ENCODE measurements at regions not wholly inside any gene's neighbourhood (a gene's known extent, or its start where the extent isn't known, plus 50 kb on each side); places are given as distances from the start of the nearest gene placed in this dataset.
A peak's percentile ranks its signal among the peaks of the same experiment; 100 is the strongest.

GRCh38 chr3:11917051-11917450, 70.4 kb upstream of the TAMM41 start:
- DNase-seq (ENCODE audit: low read depth), result no peak

DNA sequence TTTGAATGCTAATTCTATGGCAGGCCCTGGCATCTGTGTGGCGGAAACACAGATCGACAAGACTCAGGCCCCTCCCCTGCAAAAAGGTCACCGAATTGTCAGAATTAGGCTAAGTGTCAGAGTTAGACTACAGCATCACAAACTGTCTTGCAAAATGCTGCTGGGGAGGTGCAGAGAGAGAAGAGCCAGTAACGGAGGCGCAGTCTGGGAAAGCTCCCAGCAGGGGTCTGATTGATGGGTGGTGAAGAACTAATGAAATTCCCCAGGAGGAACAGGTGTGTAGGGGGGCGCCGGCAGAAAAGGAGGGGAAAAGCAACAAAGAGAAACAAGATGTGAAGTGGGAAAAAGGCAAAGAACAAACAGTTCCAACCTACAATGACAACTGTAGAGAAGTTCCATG, 72.7 kb upstream of the TAMM41 start:
- no peak for DNase-seq (ENCODE audit: low read depth)

- no peak for DNase-seq (ENCODE audit: low read depth)
These were observed 77.8 kb upstream of the TAMM41 start for GRCh38 chr3:11924518-11924917.

DNA sequence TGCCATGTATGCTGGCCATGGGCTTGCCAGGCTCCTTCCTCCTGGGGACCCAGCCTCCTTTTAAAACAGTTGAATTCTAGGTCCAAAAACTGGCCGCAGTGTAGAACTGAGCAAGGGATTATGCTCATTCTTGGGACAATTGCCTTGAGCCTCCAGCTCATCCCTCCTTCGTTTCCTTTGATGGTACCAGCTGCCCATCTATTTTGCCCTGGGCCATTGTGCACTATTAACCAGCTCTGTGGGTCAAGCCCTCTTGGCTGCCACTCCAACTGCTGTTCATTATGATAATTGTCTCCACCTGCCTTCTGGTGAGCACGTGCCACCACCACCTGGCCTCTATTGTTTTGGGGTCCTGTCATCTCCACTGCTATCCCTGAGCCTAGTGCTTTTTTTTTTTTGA, 75.8 kb upstream of the SYN2 start:
- DNase-seq (ENCODE audit: low read depth), result no peak

- DNase-seq (ENCODE audit: low read depth), result no peak
These were observed 74.7 kb upstream of the SYN2 start for GRCh38 chr3:11929531-11929930.

- DNase-seq (ENCODE audit: low read depth), result no peak
These were observed 74.1 kb upstream of the SYN2 start for GRCh38 chr3:11930084-11930483.

DNA sequence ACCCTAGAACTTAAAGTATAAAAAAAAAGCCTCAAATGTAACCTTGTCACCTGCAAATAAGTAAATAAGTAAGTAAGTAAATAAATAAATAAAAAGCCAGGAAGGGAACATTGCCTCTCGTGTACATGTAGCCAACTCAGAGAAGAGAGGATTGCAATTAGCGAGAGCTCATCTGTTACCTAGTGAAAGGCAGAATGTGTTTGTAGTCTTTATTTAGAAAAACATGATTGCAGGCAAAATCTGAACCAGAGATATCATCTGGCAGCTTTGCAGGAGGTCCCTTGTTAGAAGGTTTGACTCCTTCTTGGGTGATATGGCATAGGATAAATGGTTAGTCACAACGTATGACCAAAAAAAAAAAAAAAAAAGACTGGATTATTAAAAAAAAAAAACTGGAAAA, 71.6 kb upstream of the SYN2 start:
- no peak for DNase-seq (ENCODE audit: low read depth)

- no peak for DNase-seq (ENCODE audit: low read depth)
These were observed 70.7 kb upstream of the SYN2 start for GRCh38 chr3:11933529-11933928.

DNA sequence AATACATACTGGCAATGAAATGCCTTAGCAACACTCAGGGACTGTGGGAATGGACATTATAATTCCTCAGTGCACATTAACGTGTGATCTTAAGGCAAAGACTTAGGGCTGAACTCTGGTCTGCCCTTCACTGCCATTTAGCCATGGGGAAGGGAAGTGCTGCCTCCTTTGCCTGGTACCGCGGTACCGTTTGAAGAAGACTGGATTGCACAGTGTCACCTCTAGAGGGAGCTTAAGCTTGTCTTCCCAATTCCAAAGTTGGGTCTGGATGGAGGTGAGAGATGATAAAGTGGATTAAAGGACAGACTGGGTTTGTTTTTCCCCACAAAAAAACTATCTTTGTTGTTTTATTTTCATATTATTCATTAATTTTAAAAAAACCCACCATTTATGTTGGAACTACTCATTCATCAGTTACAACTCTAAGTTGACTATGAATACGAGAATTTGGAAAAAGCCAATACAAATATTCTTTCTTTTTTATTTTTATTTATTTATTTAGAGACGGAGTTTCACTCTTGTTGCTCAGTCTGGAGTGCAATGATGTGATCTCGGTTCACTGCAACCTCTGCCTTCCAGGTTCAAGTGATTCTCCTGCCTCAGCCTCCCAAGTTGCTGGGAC, 60.0 kb upstream of the SYN2 start:
- DNase-seq (ENCODE audit: low read depth), result peak; percentile 36

DNA sequence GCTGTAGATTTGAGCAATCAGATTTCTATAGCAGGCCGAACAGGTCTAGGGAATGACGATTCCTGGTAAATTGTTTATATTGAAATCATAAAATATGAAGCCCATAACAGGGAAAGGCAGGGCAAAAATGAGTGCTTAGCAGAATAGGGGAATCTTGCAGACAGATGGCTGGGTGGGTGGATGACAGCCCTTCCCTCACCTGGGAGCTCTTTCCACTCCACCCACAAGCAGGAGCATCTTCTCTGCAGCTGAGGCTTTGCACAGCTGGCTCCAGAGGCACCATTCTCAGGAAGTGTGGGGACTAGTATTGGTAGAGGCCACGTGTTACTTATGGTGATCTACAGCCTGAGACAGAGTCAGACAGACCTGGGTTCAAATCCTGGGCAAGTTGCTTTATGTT, 55.9 kb upstream of the SYN2 start:
- DNase-seq (ENCODE audit: low read depth), result no peak

- DNase-seq (ENCODE audit: low read depth), result no peak
These were observed 55.3 kb upstream of the SYN2 start for GRCh38 chr3:11948866-11949265.

DNA sequence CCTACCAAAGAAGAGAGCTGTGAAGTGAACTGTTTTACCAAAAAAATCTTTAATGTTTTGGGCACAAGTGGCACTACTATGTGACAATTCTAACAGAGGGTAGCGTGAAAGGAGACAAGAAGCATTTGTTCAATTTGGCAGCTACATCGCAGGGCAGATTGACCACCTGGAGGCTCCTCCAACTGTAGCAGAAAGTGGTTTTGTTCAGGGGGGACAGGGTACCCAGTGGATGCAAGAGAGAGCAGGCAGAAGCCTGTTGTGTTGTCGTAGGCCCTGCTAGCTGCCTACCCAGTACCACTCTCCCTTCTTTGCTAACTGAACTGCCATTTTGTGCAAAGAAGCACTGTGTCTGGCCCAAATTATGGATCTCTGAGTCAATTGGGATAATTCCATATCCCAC, 54.8 kb upstream of the SYN2 start:
- DNase-seq (ENCODE audit: low read depth), result no peak

- DNase-seq (ENCODE audit: low read depth), result no peak
These were observed 53.6 kb upstream of the SYN2 start for GRCh38 chr3:11950576-11950975.

DNA sequence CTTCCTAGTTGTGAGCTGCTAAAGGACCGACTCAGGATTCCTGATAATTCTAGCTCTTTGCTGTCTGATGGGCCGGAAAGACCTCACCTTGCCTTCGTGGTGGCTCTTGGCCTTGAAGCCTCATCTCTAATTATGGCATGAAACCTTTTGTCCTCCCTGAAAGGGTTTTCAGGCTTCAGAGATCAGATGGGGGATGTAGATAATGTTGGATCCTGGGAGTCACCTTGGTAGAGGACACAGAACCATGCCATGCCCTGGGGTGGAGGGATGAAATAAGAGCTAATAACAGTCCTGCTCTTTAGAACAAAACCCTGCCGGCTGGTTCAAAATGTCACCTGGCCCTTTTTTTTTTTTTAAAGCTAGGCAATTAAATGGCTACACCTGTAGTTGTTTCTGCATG, 50.8 kb upstream of the SYN2 start:
- DNase-seq (ENCODE audit: low read depth), result no peak

- DNase-seq (ENCODE audit: low read depth), result no peak
These were observed 50.4 kb upstream of the SYN2 start for GRCh38 chr3:11953778-11954177.

DNA sequence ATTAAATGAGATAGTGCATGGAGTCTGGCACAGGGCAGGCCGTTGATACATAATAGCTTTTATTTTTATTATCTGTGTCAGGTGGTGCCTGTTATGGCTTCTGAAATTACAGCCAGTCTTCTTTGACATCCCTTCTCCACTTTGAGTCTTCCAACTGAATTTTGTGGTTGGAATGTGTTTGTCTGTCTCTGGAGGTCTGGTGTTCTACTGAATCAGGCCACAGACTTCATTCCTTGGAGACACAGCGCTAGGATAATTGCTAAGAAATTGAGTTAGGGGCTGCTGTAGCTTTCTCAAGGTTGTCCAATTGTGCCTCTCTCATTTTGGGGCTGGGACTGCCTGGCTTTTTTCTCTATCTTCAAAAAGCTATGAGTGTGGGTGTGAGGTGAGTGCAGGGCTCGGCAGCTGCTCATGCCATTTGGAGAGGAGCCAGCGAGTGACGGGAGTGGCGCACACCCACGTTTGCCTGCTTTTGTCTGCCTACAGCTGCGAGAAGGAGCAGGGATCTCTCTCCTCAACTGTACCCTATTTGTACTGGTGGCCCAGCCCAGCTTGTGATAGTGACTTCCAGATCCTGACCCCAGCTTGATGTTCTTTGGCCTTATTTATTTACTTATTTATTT, 49.8 kb upstream of the SYN2 start:
- no peak for DNase-seq (ENCODE audit: low read depth)
